DND-41 (cell line): ENCODE measurements at regions not wholly inside any gene's neighbourhood (a gene's known extent, or its start where the extent isn't known, plus 50 kb on each side); places are given as distances from the start of the nearest gene placed in this dataset.

Source experiments
- CTCF ChIP-seq: IDR thresholded peaks from 2 replicates; pipeline ENCODE4 v1.5.1; 2012; ENCODE audit warnings: borderline replicate concordance, low read length, moderate library complexity, mild to moderate bottlenecking; ENCODE audit not compliant: poor library complexity, severe bottlenecking; ENCODE audit errors: extremely low read depth
- EZH2 ChIP-seq: IDR thresholded peaks from 3 replicates; pipeline ENCODE4 v1.6.1; 2012; ENCODE audit warnings: borderline replicate concordance, low read depth, mild to moderate bottlenecking, moderate library complexity, low read length, inconsistent platforms; ENCODE audit not compliant: severe bottlenecking

DNA sequence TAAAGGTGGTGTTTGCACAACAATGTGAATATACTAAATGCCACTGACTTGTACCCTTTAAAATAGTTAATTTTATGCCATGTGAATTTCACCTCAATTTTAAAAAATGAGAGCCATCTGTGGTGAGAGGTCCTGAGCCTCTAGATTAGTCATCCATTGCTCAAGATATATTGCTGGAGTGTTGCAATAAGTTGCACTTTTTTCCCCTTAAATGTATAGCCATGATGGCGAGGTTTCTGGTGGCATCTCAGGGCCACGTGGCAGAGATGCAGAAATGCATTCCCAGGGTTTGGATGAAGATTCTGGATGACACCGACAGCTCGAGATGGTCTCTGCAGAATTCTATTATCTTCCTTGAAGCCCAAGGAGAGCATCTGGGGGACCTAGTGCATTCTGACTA, 153.7 kb downstream of the AACS start:
- no peak for TF ChIP-seq CTCF
- TF ChIP-seq EZH2, result no peak
